ENCODE measurements at regions not wholly inside any gene's neighbourhood (a gene's known extent, or its start where the extent isn't known, plus 50 kb on each side); places are given as distances from the start of the nearest gene placed in this dataset.

- no peak for DNase-seq (ENCODE audit: low read depth)
Observed at GRCh38 chr4:58205446-58206235, 1095.5 kb upstream of the IGFBP7 start.

DNA sequence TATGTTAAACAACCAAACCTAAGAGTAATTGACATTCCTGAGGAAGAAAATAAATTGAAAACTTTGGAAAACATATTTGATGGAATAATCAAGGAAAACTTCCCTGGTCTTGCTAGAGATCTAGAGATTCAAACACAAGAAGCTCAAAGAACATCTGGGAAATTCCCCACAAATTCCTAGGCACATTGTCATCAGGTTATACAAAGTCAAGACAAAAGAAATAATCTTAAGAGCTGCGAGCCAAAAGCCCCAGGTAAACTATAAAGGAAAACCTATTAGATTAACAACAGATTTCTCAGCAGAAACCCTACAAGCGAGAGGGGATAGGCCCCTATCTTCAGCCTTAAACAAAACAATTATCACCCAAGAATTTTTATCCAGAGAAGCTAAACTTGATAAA is 1082.0 kb upstream of the IGFBP7 start:
- DNase-seq (ENCODE audit: low read depth), result peak; percentile 8

DNA sequence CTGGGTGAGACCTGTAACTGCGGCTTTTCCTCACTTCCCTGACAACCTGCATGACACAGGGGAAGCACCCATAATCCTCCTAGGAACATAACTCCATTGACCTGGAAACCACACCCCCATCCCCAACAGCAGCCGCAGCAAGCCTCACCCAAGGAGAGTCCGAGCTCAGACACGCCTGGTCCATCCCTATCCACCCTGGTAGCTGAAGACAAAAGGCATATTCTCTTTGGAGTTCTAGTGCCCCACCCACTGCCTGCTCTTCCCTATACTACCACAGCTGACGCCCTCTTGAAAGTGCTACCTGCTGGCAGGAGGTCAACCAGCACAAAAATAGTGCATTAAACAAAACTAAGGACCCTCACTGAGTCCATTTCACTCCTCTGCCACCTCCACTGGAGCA is 1080.9 kb upstream of the IGFBP7 start:
- no peak for DNase-seq (ENCODE audit: low read depth)

DNA sequence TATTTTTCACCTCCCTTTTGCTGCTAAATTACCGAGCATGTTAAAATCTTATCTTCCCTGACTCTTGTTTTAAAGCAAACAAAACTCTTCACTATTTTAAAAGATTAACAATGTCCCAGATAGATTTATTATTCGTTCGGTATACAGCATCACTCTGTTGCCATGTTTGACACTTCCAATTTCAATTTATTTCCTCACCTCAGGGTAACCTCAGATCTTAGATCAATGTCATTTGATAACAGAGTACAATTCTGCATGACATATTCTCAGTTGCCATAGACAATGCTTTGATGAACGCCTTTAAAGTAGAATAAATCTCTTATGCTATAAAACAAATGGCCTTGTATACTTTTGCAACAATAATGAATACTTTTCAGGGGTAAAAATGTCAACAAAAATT is 1078.1 kb upstream of the IGFBP7 start:
- DNase-seq (ENCODE audit: low read depth), result no peak

DNA sequence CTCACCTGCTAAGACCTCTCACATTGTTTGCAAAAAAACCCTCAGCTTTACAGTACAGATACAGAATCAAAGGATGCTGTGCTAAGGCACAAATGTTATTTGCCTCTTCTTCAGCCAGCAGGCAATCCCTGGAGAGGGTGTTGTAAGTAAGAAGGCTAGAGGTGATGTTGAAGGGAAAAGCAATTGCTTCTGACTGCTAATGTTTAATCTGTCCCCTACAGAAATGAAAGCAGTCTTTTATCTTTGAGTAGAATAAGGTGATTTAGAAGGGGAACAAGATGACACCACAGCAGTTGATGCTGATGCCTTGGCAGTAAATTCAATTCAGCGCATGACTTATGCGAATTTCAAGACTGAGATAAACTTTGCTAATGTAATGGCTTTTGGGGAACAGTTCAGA is 1064.8 kb upstream of the IGFBP7 start:
- DNase-seq (ENCODE audit: low read depth), result no peak

- no peak for DNase-seq (ENCODE audit: low read depth)
Observed at GRCh38 chr4:58166490-58166889, 1056.3 kb upstream of the IGFBP7 start.

- no peak for DNase-seq (ENCODE audit: low read depth)
Observed at GRCh38 chr4:58163156-58163555, 1053.0 kb upstream of the IGFBP7 start.

DNA sequence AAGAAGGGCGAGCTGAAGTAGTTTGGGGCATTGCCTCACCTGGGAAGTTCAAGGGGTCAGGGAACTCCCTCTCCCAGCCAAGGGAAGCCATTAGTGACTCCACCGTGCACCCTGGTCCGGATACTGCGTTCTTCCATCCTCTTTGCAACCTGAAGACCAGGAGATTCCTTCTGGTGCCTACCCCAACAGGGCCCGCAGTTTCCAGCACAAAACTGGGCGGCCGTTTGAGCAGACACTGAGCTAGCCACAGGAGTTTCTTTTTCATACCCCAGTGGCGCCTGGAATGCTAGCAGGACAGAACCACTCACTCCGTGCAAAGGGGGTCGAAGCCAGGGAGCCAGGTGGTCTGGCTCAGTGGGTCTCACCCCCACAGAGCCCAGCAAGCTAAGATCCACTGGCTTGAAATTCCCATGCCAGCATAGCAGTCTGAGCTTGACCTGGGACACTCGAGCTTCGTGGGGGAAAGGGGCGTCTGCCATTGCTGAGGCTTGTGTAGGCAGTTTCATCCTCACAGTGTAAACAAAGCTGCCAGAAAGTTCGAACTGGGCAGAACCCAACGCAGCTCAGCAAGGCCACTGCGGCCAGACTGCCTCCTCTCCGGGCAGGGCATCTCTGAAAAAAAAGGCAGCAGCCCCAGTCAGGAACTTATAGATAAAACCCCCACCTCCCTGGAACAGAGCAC is 1039.4 kb upstream of the IGFBP7 start:
- DNase-seq (ENCODE audit: low read depth), result no peak

- DNase-seq (ENCODE audit: low read depth), result no peak
Observed at GRCh38 chr4:58144721-58145120, 1034.5 kb upstream of the IGFBP7 start.

- DNase-seq (ENCODE audit: low read depth), result no peak
Observed at GRCh38 chr4:58138786-58139668, 1028.8 kb upstream of the IGFBP7 start.

DNA sequence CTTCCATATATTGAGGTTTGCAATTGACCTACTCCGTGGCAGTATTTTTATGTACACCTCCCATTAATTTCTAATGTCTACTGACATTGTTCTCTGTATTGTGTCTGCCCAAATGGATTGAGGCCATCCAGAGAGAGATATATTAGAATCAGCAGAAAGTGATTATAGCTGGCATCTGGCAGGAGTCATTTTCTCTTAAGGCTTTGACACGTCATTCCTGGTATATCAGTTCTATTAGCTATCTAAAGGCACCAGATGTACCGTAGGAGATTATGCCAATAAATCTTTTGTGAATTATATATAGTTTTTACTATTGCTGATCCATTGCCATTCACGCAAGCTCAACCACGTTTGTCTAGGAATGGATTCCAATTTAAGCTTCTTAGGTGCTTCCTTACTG is 1026.4 kb upstream of the IGFBP7 start:
- no peak for DNase-seq (ENCODE audit: low read depth)

- DNase-seq (ENCODE audit: low read depth), result no peak
Observed at GRCh38 chr4:58127680-58128079, 1017.5 kb upstream of the IGFBP7 start.

GRCh38 chr4:58119298-58119697 is 1009.1 kb upstream of the IGFBP7 start:
- DNase-seq (ENCODE audit: low read depth), result no peak

DNA sequence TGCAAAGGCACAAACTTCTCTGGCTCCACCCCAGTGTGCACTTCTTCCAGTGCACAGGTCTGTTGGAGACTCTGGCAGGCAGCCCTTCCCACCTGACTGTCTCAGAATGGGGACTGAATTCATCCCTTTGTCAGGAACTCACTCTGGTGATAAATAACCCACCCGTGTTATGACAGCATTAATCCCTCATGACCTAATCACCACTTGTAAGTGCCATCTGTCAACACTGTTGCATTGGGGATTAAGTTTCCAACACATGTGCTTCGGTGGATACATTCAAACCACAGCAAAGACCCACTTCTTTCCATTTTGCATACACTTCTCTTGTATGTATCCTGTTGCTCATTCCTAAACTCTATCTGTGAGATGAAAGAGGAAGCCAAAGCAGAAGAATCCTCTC is 1002.9 kb upstream of the IGFBP7 start:
- no peak for DNase-seq (ENCODE audit: low read depth)

GRCh38 chr4:58111818-58112217 is 1001.6 kb upstream of the IGFBP7 start:
- DNase-seq (ENCODE audit: low read depth), result no peak

DNA sequence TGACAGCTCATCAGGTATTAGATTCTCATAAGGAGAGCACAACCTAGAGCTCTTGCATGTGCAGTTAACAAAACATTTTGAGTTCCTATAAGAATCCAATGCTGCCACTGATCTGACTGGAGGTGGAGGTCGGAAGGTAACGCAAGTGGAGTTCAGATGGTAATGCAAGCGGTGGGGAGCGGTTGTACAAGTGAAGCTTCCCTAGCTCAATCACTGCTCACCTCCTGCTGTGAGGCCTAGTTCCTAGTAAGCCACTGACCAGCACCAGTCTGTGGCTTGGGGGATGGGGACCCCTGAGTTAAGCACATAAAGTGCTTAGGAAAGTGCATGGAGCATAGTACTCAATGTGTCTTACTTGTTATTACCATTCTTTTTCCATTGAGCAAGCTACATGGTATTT is 983.2 kb upstream of the IGFBP7 start:
- no peak for DNase-seq (ENCODE audit: low read depth)

DNA sequence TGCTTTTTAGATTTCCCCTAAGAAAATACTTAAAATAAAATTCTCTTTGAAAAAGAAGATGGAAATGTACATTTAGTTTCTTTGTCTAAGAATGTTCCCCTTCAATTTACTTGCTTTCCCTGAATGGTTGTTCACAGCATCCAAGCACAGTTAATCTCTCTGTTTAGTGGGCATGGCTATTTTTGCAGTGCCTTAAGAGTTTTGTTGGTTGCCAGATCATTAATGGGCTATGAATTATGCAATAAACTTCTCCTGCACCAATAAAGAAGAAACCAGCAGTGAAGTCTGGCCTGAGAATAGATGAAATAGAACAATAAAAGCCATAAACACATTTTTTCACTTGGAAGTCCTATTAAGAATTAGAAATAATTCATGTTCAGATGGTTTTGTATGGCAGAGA is 980.4 kb upstream of the IGFBP7 start:
- DNase-seq (ENCODE audit: low read depth), result no peak

- DNase-seq (ENCODE audit: low read depth), result no peak
Observed at GRCh38 chr4:58081356-58081755, 971.2 kb upstream of the IGFBP7 start.

DNA sequence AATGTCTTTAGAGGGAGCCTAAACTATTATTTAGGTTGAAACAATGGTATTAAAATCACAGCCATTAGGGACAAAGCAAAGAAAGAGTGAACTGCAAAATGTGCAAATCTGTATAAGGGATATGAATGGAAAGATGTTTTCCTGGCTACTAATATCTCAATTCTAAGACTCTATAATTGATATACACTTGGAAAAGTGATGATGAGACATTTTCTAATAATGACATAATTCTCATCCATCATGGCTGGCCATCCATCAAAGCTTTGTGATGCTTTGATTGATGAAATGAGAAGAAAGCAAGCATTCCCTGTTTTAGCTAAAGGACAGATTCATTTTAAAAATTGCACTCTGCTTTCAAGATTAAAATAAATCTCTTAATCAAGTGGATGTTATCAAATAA is 965.5 kb upstream of the IGFBP7 start:
- no peak for DNase-seq (ENCODE audit: low read depth)

- no peak for DNase-seq (ENCODE audit: low read depth)
Observed at GRCh38 chr4:58074382-58074781, 964.2 kb upstream of the IGFBP7 start.

GRCh38 chr4:58070726-58071125 is 960.5 kb upstream of the IGFBP7 start:
- no peak for DNase-seq (ENCODE audit: low read depth)

DNA sequence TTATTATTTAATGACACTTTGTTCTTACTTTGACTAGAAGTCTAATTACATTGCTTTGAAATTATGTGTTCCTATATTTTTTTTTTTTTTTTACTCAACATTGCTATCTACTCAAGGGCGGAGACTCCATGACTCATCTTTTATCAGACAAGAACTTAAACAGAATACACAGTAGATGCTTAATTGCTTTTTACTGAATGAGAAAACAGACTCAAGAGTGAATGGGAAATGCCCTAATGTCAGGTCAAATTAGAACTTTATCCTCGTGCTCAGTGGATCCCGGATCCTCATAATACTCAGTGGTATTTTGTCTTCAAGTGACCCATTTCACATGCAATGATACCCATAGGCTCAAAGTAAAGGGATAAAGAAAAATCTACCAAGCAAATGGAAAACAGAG is 954.5 kb upstream of the IGFBP7 start:
- DNase-seq (ENCODE audit: low read depth), result peak; percentile 3

All from ELR (cell line).